ENCODE measurements at regions not wholly inside any gene's neighbourhood (a gene's known extent, or its start where the extent isn't known, plus 50 kb on each side); places are given as distances from the start of the nearest gene placed in this dataset.
A peak's percentile ranks its signal among the peaks of the same experiment; 100 is the strongest.
"Not testable (repeated sequence)": the region's sequence is repeated elsewhere in the genome, so short reads cannot be mapped to it uniquely, and the experiment has no call there.

GRCh38 chr19:13696839-13697238 lies 67.5 kb upstream of the MRI1 start:
- TF ChIP-seq CTCF (IDR thresholded peaks at IDR 0.05; ENCODE audit: low read depth, low read length, missing control alignments) = no peak
- no peak overlapping the region for H3K4me3 ChIP-seq (ENCODE audit: low read depth, low read length)
- DNase-seq (ENCODE audit: low read depth) = no peak

GRCh38 chr19:13693889-13694288 lies 70.4 kb upstream of the MRI1 start:
- no peak for DNase-seq (ENCODE audit: low read depth)

DNA sequence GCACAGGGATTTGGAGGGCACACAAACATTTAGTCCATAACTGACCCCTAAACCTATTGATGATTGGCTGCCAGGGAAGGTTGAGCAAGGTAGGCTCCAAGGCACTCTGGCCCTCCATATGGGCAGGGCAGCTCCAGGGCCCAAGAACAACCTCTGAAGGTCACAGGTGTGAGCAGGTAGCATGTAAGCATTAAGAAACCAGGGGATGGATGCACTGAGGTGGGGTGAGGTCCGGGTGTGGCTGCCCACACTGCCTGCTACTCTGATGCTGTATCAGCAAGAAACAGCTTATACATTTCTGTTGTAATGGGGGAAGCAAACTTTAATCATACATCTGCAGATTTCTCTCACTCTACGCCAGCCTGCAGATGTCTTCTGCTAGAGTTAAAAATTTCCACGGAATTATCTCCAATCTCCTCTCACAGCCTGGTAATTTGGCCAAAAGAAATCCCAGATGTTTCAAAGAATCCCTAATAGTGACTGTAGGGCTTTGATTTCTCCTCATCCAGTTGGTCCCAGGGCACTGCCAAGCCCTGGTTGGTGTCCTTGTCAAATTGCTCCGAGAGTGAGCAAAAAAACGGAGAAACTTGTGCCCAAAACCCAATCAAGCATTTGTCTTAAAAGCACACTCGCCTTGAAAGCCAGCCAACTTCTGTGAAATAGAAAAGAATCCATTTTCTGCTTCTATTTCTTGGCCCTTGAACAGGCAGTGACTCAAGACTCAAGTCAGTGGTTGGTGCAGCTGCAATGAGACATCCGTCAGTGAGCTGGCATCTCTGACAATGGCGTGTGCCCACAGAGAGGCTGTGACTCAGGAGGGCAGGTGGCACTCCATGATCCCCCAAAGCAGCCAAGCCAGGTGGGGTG lies 72.5 kb upstream of the MRI1 start:
- no peak for TF ChIP-seq CTCF (IDR thresholded peaks at IDR 0.05; ENCODE audit: low read depth, low read length, missing control alignments)
- no peak overlapping the region for H3K4me3 ChIP-seq (ENCODE audit: low read depth, low read length)
- DNase-seq (ENCODE audit: low read depth) = no peak

More at GRCh38 chr19:13693889-13694288, 70.4 kb upstream of the MRI1 start:
- no peak for TF ChIP-seq CTCF (IDR thresholded peaks at IDR 0.05; ENCODE audit: low read depth, low read length, missing control alignments)
- H3K4me3 ChIP-seq (ENCODE audit: low read depth, low read length) = no peak overlapping the region

DNA sequence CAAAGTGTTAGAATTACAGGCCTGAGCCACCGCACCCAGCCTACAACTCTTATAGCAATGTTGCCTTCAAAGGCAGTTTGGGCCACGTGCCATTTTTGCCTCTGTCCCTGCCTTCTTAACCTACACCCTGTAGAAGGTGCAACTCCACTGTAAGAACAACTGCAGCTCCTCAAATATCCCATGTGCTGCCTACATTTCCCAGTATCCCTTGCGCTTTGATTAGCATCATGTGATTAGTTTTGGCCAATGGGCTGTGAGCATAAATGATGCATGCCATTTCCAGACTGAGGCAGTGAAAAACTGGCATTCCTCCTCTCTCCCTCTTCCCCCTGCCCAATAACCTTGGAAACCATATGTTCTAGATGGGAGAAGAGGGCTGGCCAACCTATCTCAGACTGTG lies 75.2 kb upstream of the MRI1 start:
- no peak for TF ChIP-seq CTCF (IDR thresholded peaks at IDR 0.05; ENCODE audit: low read depth, low read length, missing control alignments)
- no peak overlapping the region for H3K4me3 ChIP-seq (ENCODE audit: low read depth, low read length)
- DNase-seq (ENCODE audit: low read depth) = no peak

GRCh38 chr19:13684021-13684420 lies 80.3 kb upstream of the MRI1 start:
- no peak for DNase-seq (ENCODE audit: low read depth)
- no peak for TF ChIP-seq CTCF (IDR thresholded peaks at IDR 0.05; ENCODE audit: low read depth, low read length, missing control alignments)
- H3K4me3 ChIP-seq (ENCODE audit: low read depth, low read length) = no peak overlapping the region

- TF ChIP-seq CTCF (IDR thresholded peaks at IDR 0.05; ENCODE audit: low read depth, low read length, missing control alignments) = no peak
- no peak overlapping the region for H3K4me3 ChIP-seq (ENCODE audit: low read depth, low read length)
- DNase-seq (ENCODE audit: low read depth) = no peak
Measured at GRCh38 chr19:13681509-13681908, 82.8 kb upstream of the MRI1 start.

DNA sequence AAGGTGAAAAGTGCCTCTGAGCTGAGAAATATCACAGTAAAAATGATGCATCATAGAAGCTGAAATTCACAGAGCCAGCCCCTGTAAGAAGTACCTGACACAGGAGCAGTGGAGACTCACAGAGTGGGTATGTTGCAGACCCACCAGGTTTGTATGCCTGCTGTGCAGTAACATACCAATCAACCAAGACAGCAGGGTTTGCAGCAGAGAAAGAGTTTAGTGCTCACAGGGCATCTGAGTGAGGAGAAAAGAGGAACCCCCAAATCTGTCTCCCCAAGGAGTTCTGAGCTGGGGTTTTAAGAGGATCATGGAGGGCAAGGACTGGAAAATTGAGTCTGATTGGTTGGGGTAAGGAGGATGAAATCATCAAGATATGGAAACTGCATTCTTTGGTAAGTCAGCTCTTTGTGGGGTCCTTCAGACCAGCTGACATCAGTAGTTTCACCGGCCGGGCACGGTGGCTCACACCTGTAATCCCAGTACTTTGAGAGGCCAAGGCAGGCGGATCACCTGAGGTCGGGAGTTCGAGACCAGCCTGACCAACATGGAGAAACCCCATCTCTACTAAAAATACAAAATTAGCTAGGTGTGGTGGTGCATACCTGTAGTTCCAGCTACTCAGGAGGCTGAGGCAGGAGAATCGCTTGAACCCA lies 83.5 kb upstream of the MRI1 start:
- not testable (repeated sequence) for H3K4me3 ChIP-seq (ENCODE audit: low read depth, low read length); DNase-seq (ENCODE audit: low read depth)

- not testable (repeated sequence) for H3K4me3 ChIP-seq (ENCODE audit: low read depth, low read length); DNase-seq (ENCODE audit: low read depth)
Measured at GRCh38 chr19:13676967-13677366, 87.4 kb upstream of the MRI1 start.

DNA sequence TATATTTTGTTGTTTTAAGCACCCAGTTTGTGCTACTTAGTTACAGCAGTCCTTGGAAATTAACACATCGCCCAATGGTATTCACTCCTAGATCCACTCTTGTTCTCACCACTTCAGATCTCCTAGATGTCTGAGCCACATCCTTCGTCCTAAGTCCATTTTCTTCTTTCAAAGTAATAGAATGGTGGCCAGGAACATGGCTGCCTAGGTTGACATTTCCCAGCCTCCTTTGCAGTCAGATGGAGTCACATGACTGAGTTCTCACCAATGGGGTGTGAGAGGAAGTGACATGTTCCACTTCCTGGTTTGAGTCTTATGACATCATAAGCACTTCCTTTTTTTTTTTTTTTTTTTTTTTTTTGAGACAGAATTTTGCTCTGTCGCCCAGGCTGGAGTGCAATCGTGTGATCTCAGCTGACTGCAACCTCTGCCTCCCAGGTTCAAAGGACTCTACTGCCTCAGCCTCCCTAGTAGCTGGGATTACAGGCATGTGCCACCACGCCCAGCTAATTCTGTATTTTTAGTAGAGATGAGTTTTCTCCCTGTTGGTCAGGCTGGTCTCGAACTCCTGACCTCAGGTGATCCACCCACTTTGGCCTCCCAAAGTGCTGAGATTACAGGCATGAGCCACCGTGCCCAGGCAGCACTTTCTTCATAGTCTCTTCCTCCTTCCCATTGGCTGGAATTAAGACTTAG lies 91.7 kb upstream of the MRI1 start:
- DNase-seq (ENCODE audit: low read depth) = peak; percentile 31
- H3K4me3 ChIP-seq (ENCODE audit: low read depth, low read length) = not testable (repeated sequence)
